ENCODE measurements at regions not wholly inside any gene's neighbourhood (a gene's known extent, or its start where the extent isn't known, plus 50 kb on each side); places are given as distances from the start of the nearest gene placed in this dataset.

DNA sequence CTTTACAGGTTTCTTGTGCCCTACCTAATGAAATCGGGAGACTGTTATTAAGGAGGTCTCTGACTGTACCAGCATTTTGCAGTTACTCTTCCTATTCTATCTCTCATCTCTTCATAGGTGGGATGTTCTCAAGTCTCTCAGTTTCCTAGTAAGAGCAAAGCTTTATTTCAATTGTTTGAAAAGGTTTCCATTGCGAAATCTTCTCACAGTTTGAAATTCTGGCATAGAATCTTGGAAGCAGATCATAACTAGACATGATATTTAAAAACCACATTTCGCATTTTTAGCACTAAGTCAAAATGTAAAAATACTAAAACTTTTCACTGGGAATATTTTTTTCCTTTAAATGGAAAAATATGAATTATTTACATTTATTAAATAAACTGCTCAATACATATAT lies 1311.4 kb downstream of the ROBO2 start:
- no peak overlapping the region for H2BK120ac ChIP-seq (ENCODE audit: low read depth, low read length, poor library complexity, severe bottlenecking)
- no peak overlapping the region for H3K9ac ChIP-seq (ENCODE audit: extremely low read depth, insufficient read length, low read length)
- no peaks in the 10 kb centered on the region for H3K9me3 ChIP-seq (ENCODE audit: control insufficient read depth, low read depth, low read length)
- no peak overlapping the region for H2BK15ac ChIP-seq (ENCODE audit: low read depth, low read length)
- no peak overlapping the region for H2BK20ac ChIP-seq (ENCODE audit: low read depth, low read length, poor library complexity, severe bottlenecking)
- no peak overlapping the region for H4K8ac ChIP-seq (replicated peaks; ENCODE audit: insufficient read length, low read depth, low read length)
- H2BK5ac ChIP-seq (ENCODE audit: insufficient read length, low read length) = no peak overlapping the region
- peak overlapping the region in 1 of 3 experiments; percentile 86; a peak in 1 of 7 replicates for H3K27ac Mint-ChIP-seq
- no peaks in the 10 kb centered on the region for H3K23me2 ChIP-seq (ENCODE audit: insufficient read length, low read depth, low read length, poor library complexity, severe bottlenecking)
- no peak overlapping the region for H3T11ph ChIP-seq (ENCODE audit: low read length)
- no peaks in the 10 kb centered on the region; the same call in 1 of the 2 replicates for H3K27me3 Mint-ChIP-seq (ENCODE audit: low read depth)
- H3K4me1 ChIP-seq (ENCODE audit: insufficient read depth, low read length) = peaks cover 7% of the 10 kb centered on the region; the same call in 1 of the 2 replicates
- no peak overlapping the region for H3K4ac ChIP-seq (ENCODE audit: low read depth, low read length)
- H3K79me1 ChIP-seq (ENCODE audit: insufficient read depth, low read depth, low read length, poor library complexity, severe bottlenecking) = no peaks in the 10 kb centered on the region
- peaks cover 43% of the 10 kb centered on the region in 2 experiments for H3K4me1 Mint-ChIP-seq
- no peak overlapping the region for H3K18ac ChIP-seq (ENCODE audit: insufficient read length, low read depth, low read length)
- no peak overlapping the region for H2AK5ac ChIP-seq (ENCODE audit: insufficient read length, low read length)
- H2AFZ ChIP-seq (ENCODE audit: low read length) = no peak overlapping the region
- peaks cover 8 to 22% (median 15%) of the 10 kb centered on the region in 3 experiments for H3K36me3 Mint-ChIP-seq (ENCODE audit: insufficient read depth in 1 of 3, low read depth in 3 of 3)
- no peak for DNase-seq
- H3K9me3 Mint-ChIP-seq = peaks cover 14 to 18% of the 10 kb centered on the region in 2 experiments
- no peaks in the 10 kb centered on the region for H3K79me2 ChIP-seq (ENCODE audit: insufficient read depth, low read length)
- no peak overlapping the region for H3K4me2 ChIP-seq (ENCODE audit: insufficient read depth, insufficient read length, low read length)
- no peak overlapping the region for H4K5ac ChIP-seq (ENCODE audit: insufficient read length, low read depth, low read length)
- no peak overlapping the region for H3K27ac ChIP-seq (ENCODE audit: insufficient read length, low read depth, low read length)
- H4K20me1 ChIP-seq (ENCODE audit: control insufficient read depth, insufficient read depth, insufficient read length) = no peaks in the 10 kb centered on the region
- H3K23ac ChIP-seq (ENCODE audit: insufficient read length, low read depth, low read length) = no peak overlapping the region
- H3K27me3 ChIP-seq (ENCODE audit: insufficient read depth, low read length) = no peaks in the 10 kb centered on the region
- no CpG with 5 or more reads among the region's 3 CpGs for WGBS (ENCODE audit: extremely low coverage, insufficient read length, low lambda C conversion rate)
- no peak overlapping the region for H4K91ac ChIP-seq (ENCODE audit: insufficient read length, low read depth, low read length)
- H2BK12ac ChIP-seq (ENCODE audit: insufficient read length, low read depth, low read length) = no peak overlapping the region
- TF ChIP-seq, protein P1, sequence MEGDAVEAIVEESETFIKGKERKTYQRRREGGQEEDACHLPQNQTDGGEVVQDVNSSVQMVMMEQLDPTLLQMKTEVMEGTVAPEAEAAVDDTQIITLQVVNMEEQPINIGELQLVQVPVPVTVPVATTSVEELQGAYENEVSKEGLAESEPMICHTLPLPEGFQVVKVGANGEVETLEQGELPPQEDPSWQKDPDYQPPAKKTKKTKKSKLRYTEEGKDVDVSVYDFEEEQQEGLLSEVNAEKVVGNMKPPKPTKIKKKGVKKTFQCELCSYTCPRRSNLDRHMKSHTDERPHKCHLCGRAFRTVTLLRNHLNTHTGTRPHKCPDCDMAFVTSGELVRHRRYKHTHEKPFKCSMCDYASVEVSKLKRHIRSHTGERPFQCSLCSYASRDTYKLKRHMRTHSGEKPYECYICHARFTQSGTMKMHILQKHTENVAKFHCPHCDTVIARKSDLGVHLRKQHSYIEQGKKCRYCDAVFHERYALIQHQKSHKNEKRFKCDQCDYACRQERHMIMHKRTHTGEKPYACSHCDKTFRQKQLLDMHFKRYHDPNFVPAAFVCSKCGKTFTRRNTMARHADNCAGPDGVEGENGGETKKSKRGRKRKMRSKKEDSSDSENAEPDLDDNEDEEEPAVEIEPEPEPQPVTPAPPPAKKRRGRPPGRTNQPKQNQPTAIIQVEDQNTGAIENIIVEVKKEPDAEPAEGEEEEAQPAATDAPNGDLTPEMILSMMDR (conservative IDR thresholded peaks at IDR 0.05) = no peak
- H3K14ac ChIP-seq (ENCODE audit: insufficient read depth, low read length) = no peak overlapping the region
- no peak overlapping the region for H3K56ac ChIP-seq (ENCODE audit: insufficient read length, low read depth, low read length)
- no peak overlapping the region for H3K4me3 Mint-ChIP-seq
